ENCODE measurements at regions not wholly inside any gene's neighbourhood (a gene's known extent, or its start where the extent isn't known, plus 50 kb on each side); places are given as distances from the start of the nearest gene placed in this dataset.
"Not testable (repeated sequence)": the region's sequence is repeated elsewhere in the genome, so short reads cannot be mapped to it uniquely, and the experiment has no call there.

DNA sequence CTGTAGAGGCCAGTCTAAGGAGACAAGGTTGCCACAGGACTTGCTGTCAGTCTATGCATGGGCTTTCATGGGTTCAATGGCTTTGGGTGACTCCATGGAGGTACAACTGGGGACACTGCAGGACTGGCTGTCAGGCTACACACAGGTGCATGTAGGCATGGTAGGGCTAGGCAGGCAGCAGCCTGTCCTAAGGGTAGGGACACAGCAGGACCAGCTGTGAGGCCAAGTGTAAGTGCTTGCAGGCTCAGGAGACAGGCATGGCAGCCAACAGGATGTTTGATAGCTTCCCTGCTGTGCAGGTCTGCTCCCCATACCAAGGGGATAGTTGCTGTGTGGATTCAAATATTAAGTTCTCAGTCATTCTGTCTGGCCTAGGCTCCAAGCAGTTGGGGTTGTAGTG is 181.0 kb upstream of the NPY start:
- H3K27me3 ChIP-seq: no peaks in the 10 kb centered on the region
- DNase-seq: no peak
- no peaks in the 10 kb centered on the region for H3K9me3 ChIP-seq
- intact Hi-C loops (cut with DNase I): no loop called here
- H3K27ac ChIP-seq: no peak overlapping the region
- H3K4me1 ChIP-seq: no peaks in the 10 kb centered on the region
- no peak for TF ChIP-seq POLR2A (IDR thresholded peaks at IDR 0.05)
- TF ChIP-seq, protein P1, sequence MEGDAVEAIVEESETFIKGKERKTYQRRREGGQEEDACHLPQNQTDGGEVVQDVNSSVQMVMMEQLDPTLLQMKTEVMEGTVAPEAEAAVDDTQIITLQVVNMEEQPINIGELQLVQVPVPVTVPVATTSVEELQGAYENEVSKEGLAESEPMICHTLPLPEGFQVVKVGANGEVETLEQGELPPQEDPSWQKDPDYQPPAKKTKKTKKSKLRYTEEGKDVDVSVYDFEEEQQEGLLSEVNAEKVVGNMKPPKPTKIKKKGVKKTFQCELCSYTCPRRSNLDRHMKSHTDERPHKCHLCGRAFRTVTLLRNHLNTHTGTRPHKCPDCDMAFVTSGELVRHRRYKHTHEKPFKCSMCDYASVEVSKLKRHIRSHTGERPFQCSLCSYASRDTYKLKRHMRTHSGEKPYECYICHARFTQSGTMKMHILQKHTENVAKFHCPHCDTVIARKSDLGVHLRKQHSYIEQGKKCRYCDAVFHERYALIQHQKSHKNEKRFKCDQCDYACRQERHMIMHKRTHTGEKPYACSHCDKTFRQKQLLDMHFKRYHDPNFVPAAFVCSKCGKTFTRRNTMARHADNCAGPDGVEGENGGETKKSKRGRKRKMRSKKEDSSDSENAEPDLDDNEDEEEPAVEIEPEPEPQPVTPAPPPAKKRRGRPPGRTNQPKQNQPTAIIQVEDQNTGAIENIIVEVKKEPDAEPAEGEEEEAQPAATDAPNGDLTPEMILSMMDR (IDR thresholded peaks at IDR 0.05): no peak
- no peak overlapping the region for H3K4me3 ChIP-seq
- H3K36me3 ChIP-seq: no peaks in the 10 kb centered on the region
- ATAC-seq: peak in 1 of 4 donors; percentile 32

DNA sequence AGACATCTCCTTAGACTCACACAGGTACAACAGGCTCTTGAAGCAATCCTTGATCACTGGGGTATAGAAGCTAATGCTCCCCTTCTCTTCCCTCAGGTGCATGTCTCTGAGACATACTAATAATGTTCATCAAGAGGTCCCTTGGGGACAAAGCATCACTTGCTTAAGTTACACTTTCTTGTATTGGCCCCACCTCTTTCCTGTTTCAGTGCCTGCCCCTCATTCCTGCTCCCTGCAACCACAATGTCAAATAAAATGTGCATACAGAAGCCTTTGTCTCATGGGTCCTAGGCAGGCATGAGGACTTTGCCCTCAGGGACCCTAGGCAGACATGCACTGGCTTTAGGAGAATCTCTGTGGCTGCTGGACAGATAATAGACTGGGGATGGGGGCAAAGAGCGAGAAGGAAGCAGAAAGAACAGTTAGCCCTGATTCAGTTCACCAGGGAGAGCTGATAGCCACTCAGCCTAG is 175.0 kb upstream of the NPY start:
- Histone ChIP-seq H3K4me3 (no peak overlapping the region), H3K9me3 (no peaks in the 10 kb centered on the region), H3K27ac (no peak overlapping the region), H3K4me1 (no peaks in the 10 kb centered on the region), H3K36me3 (no peaks in the 10 kb centered on the region), H3K27me3 (no peaks in the 10 kb centered on the region)
- no peak for TF ChIP-seq POLR2A (IDR thresholded peaks at IDR 0.05)
- TF ChIP-seq, protein P1 (IDR thresholded peaks at IDR 0.05): no peak
- 63% methylated on average over 1 of the region's 1 CpG for WGBS (ENCODE audit: insufficient coverage, low coverage, low lambda C conversion rate, missing lambda C conversion rate)
- intact Hi-C loops (cut with DNase I): no loop called here
- DNase-seq: no peak
- ATAC-seq: no peak

DNA sequence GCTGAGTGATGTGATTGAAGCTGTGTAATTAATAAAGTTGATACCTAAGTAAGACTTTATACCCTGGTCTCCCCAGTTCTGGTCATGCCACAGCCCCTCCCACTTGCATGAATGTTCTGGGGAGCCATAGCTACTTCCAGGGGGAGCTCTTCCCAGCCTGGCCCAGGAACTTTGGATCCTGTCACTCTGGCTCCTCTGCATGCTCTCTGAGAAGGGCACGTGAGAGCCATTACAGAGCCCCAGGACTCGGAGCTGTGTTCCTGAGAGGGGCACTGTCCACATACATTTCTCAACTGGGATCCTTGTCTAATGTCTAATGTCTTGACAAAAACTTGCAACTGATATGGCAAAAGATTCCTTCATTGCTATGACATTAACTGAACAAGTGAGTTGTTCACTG is 173.9 kb upstream of the NPY start:
- DNase-seq: no peak
- TF ChIP-seq, protein P1 (IDR thresholded peaks at IDR 0.05): no peak
- no peak for TF ChIP-seq POLR2A (IDR thresholded peaks at IDR 0.05)
- no peak overlapping the region for H3K27ac ChIP-seq
- H3K36me3 ChIP-seq: no peaks in the 10 kb centered on the region
- no peaks in the 10 kb centered on the region for H3K9me3 ChIP-seq
- intact Hi-C loops (cut with DNase I): no loop called here
- WGBS (ENCODE audit: insufficient coverage, low coverage, low lambda C conversion rate, missing lambda C conversion rate): 60% methylated on average over 1 of the region's 2 CpGs
- H3K27me3 ChIP-seq: no peaks in the 10 kb centered on the region
- no peak overlapping the region for H3K4me3 ChIP-seq
- no peak for ATAC-seq
- no peaks in the 10 kb centered on the region for H3K4me1 ChIP-seq

DNA sequence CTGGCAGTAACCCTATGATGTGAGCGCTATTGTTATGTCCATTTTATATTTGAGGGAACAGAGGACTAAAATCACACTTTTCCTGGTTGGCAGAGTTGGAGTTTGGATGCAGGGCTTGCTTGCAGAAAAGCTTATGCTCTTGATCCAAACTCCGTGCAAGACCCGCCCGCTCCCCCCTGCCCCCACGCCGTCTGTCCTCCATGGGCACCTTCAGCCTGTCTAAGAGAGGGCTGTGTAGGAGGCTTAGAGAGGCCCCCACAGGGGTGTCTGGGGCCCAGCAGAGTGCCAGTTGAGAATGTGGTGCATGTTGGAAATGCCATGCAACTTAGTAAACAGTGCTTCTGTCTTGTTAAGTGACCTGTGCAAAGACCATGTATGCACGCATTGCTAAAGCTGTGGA is 170.5 kb upstream of the NPY start:
- H3K9me3 ChIP-seq: no peaks in the 10 kb centered on the region
- WGBS (ENCODE audit: insufficient coverage, low coverage, low lambda C conversion rate, missing lambda C conversion rate): 89% methylated on average over 6 of the region's 7 CpGs
- ATAC-seq (peak in 1 of 4 donors; percentile 14), DNase-seq (no peak)
- no peaks in the 10 kb centered on the region for H3K4me1 ChIP-seq
- no peak overlapping the region for H3K4me3 ChIP-seq
- H3K27me3 ChIP-seq: no peaks in the 10 kb centered on the region
- no peak overlapping the region for H3K27ac ChIP-seq
- no peaks in the 10 kb centered on the region for H3K36me3 ChIP-seq
- TF ChIP-seq, protein P1 (IDR thresholded peaks at IDR 0.05): no peak
- no peak for TF ChIP-seq POLR2A (IDR thresholded peaks at IDR 0.05)
- intact Hi-C loops (cut with DNase I): no loop called here

DNA sequence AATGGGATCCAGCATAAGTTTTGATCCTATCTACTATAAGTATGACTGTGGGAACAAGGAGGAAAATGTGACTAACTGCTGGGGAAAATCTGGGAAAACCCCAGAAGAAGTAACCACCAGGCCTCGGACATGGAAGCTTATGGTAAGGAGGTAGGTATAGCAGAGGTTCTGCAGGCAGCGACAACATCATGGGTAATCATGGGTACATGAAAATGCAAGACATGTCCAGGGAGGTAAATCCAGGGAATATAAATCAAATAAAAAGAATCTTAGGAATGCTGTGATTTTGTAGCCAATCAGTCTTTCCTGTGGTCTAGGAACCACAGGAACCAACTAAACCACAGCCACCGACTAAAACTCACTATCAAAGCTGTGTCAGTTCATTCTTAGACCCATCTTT is 168.3 kb upstream of the NPY start:
- H3K27ac ChIP-seq: no peak overlapping the region
- no peaks in the 10 kb centered on the region for H3K4me1 ChIP-seq
- ATAC-seq: no peak
- no peaks in the 10 kb centered on the region for H3K9me3 ChIP-seq
- WGBS (ENCODE audit: insufficient coverage, low coverage, low lambda C conversion rate, missing lambda C conversion rate): 58% methylated on average over 3 of the region's 3 CpGs
- H3K36me3 ChIP-seq: no peaks in the 10 kb centered on the region
- H3K4me3 ChIP-seq: no peak overlapping the region
- DNase-seq: no peak
- no peaks in the 10 kb centered on the region for H3K27me3 ChIP-seq
- intact Hi-C loops (cut with DNase I): no loop called here
- TF ChIP-seq, protein P1 (IDR thresholded peaks at IDR 0.05): no peak
- no peak for TF ChIP-seq POLR2A (IDR thresholded peaks at IDR 0.05)

DNA sequence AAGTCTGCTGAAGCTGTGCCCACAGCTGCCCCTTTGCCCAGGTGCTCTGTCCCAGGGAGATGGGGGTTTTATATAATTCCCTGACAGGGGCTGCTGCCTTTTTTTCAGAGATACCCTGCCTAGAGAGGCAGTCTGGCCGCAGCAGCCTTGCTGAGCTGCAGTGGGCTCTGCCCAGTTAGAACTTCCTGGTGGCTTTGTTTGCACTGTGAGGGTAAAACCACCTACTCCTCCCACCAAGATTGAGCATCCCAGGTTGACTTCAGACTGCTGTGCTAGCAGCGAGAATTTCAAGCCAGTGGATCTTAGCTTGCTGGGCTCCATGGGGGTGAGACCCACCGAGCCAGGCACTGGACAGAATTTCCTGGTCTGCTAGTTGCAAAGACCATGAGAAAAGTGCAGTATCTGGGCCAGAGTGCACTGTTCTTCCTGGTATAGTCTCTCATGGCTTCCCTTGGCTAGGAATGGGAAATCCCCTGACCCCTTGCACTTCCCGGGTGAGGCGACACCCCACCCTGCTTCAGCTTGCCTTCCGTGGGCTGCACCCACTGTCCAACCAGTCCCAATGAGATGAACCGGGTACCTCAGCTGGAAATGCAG is 166.0 kb upstream of the NPY start:
- H3K4me1 ChIP-seq; DNase-seq; H3K27me3 ChIP-seq; H3K36me3 ChIP-seq; H3K9me3 ChIP-seq; ATAC-seq; H3K27ac ChIP-seq; H3K4me3 ChIP-seq; intact Hi-C loops (cut with DNase I): not testable (repeated sequence)
- 67% methylated on average over 1 of the region's 7 CpGs for WGBS (ENCODE audit: insufficient coverage, low coverage, low lambda C conversion rate, missing lambda C conversion rate)
